Astrocyte (in vitro differentiated cells and primary cell): ENCODE measurements at regions not wholly inside any gene's neighbourhood (a gene's known extent, or its start where the extent isn't known, plus 50 kb on each side); places are given as distances from the start of the nearest gene placed in this dataset.

ENCODE experiments used
- DNase-seq: peaks from one replicate; pipeline ENCODE4 v3.0.0-alpha.2; 2010; ENCODE audit warnings: low read depth
- FAIRE-seq: peaks from 2 replicates; lab custom pipeline; 2011; peaks lifted over from hg19 to GRCh38; lab: Jason Lieb, UNC
- H2AFZ ChIP-seq: 2 replicates; pipeline ENCODE4 v1.6.0; 2012; ENCODE audit warnings: low read depth, low read length, inconsistent platforms
- H3K27ac ChIP-seq: 2 replicates; pipeline ENCODE4 v1.5.1; 2011; ENCODE audit warnings: low read depth, low read length, inconsistent platforms
- H3K27me3 ChIP-seq: 2 replicates; pipeline ENCODE4 v1.6.0; 2011; ENCODE audit warnings: low read length, inconsistent platforms; ENCODE audit not compliant: insufficient read depth
- H3K36me3 ChIP-seq: 2 replicates; pipeline ENCODE4 v1.5.1; 2011; ENCODE audit warnings: low read length, inconsistent platforms; ENCODE audit not compliant: insufficient read depth
- H3K4me1 ChIP-seq: 2 replicates; pipeline ENCODE4 v1.5.1; 2011; ENCODE audit warnings: low read length, inconsistent platforms; ENCODE audit not compliant: insufficient read depth
- H3K4me2 ChIP-seq: 2 replicates; pipeline ENCODE4 v1.6.0; 2012; ENCODE audit warnings: low read length, inconsistent platforms
- H3K4me3 ChIP-seq: 2 replicates; pipeline ENCODE4 v1.5.1; 2011; ENCODE audit warnings: low read depth, mild to moderate bottlenecking, low read length, inconsistent platforms; ENCODE audit not compliant: insufficient read depth
- H3K79me2 ChIP-seq: 2 replicates; pipeline ENCODE4 v1.6.0; 2012; ENCODE audit warnings: mild to moderate bottlenecking, low read length, inconsistent platforms; ENCODE audit not compliant: insufficient read depth
- H3K9ac ChIP-seq: 2 replicates; pipeline ENCODE4 v1.6.0; 2012; ENCODE audit warnings: mild to moderate bottlenecking, low read length, inconsistent platforms
- H3K9me3 ChIP-seq: 2 replicates; pipeline ENCODE4 v1.5.1; 2012; ENCODE audit warnings: low read depth, mild to moderate bottlenecking, low read length, inconsistent platforms; ENCODE audit not compliant: insufficient read depth
- H4K20me1 ChIP-seq: 2 replicates; pipeline ENCODE4 v1.6.0; 2012; ENCODE audit warnings: low read length, inconsistent platforms; ENCODE audit not compliant: insufficient read depth
- H3K27ac Mint-ChIP-seq: one replicate; pipeline ENCODE4 v1.8.0; 2021; ENCODE audit warnings: mild to moderate bottlenecking, mixed read lengths; ENCODE audit not compliant: unreplicated experiment
- H3K27me3 Mint-ChIP-seq: one replicate; pipeline ENCODE4 v1.8.0; 2021; ENCODE audit warnings: low read depth, mixed read lengths; ENCODE audit not compliant: unreplicated experiment
- H3K36me3 Mint-ChIP-seq: one replicate; pipeline ENCODE4 v1.8.0; 2021; ENCODE audit warnings: low read depth, mixed read lengths; ENCODE audit not compliant: unreplicated experiment
- H3K4me1 Mint-ChIP-seq: one replicate; pipeline ENCODE4 v1.8.0; 2021; ENCODE audit warnings: low read depth, mixed read lengths; ENCODE audit not compliant: unreplicated experiment
- H3K4me3 Mint-ChIP-seq: one replicate; pipeline ENCODE4 v1.8.0; 2021; ENCODE audit warnings: mild to moderate bottlenecking, moderate library complexity, mixed read lengths; ENCODE audit not compliant: unreplicated experiment
- H3K9me3 Mint-ChIP-seq: one replicate; pipeline ENCODE4 v1.8.0; 2021; ENCODE audit warnings: mild to moderate bottlenecking, mixed read lengths; ENCODE audit not compliant: unreplicated experiment
- EZH2 ChIP-seq: IDR thresholded peaks from 2 replicates; pipeline ENCODE4 v1.6.1; 2012; ENCODE audit warnings: mild to moderate bottlenecking, low read length, inconsistent platforms; ENCODE audit not compliant: insufficient read depth
- TF ChIP-seq, protein P1 (sequence below): IDR thresholded peaks from 2 replicates; pipeline ENCODE4 v1.5.1; 2011; ENCODE audit warnings: low read depth, mild to moderate bottlenecking, inconsistent platforms, low read length, moderate library complexity; ENCODE audit not compliant: insufficient read depth

DNA sequence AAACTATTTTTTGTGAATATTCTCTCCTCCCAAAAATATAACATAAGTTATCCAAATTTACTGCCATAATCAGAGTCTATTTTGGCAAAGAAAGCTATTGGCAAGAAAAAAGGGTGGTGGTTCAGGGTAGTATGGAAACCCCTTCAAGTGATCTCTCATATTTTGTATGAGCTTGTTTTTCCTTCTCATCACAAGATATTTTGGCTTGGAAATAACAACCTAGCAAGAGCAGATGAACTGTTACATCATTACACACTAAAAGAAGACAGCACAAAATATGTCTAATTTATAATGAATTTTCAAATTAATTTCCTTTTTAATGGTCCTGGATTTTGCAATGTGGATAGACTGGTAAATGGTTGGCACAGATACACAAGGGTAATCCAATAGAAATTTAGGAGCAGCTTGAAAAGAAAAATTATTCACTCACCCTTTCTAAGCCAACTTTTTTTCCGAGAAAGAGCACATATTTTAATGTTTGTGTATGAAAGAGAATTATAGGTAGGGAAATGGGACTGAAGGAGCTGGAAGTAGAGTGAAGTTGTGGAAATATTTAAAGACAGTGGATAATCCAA, 225.1 kb downstream of the EFNB2 start:
- Histone ChIP-seq H3K27ac (no peak overlapping the region), H3K4me3 (no peak overlapping the region), H3K79me2 (no peaks in the 10 kb centered on the region), H3K9ac (no peak overlapping the region), H3K9me3 (peaks cover 3% of the 10 kb centered on the region), H2AFZ (no peak overlapping the region), H3K4me1 (no peaks in the 10 kb centered on the region), H3K4me2 (no peak overlapping the region), H3K36me3 (no peaks in the 10 kb centered on the region), H4K20me1 (no peaks in the 10 kb centered on the region), H3K27me3 (no peaks in the 10 kb centered on the region)
- Mint-ChIP-seq H3K27ac (no peak overlapping the region), H3K27me3 (no peaks in the 10 kb centered on the region), H3K36me3 (no peaks in the 10 kb centered on the region), H3K4me1 (no peaks in the 10 kb centered on the region), H3K9me3 (peaks cover 14% of the 10 kb centered on the region), H3K4me3 (no peak overlapping the region)
- DNase-seq (no peak), FAIRE-seq (no peak)
- TF ChIP-seq EZH2 = no peak
- TF ChIP-seq, protein P1, sequence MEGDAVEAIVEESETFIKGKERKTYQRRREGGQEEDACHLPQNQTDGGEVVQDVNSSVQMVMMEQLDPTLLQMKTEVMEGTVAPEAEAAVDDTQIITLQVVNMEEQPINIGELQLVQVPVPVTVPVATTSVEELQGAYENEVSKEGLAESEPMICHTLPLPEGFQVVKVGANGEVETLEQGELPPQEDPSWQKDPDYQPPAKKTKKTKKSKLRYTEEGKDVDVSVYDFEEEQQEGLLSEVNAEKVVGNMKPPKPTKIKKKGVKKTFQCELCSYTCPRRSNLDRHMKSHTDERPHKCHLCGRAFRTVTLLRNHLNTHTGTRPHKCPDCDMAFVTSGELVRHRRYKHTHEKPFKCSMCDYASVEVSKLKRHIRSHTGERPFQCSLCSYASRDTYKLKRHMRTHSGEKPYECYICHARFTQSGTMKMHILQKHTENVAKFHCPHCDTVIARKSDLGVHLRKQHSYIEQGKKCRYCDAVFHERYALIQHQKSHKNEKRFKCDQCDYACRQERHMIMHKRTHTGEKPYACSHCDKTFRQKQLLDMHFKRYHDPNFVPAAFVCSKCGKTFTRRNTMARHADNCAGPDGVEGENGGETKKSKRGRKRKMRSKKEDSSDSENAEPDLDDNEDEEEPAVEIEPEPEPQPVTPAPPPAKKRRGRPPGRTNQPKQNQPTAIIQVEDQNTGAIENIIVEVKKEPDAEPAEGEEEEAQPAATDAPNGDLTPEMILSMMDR = no peak

GRCh38 chr13:106306748-106307277, 228.6 kb downstream of the EFNB2 start:
- no peaks in the 10 kb centered on the region for H3K27me3 ChIP-seq
- Mint-ChIP-seq H3K4me1 (no peaks in the 10 kb centered on the region), H3K36me3 (no peaks in the 10 kb centered on the region), H3K4me3 (no peak overlapping the region), H3K27me3 (no peaks in the 10 kb centered on the region), H3K9me3 (peaks cover 14% of the 10 kb centered on the region), H3K27ac (no peak overlapping the region)
- TF ChIP-seq EZH2 = no peak
- TF ChIP-seq, protein P1 = no peak
- H3K9me3 ChIP-seq = peaks cover 3% of the 10 kb centered on the region
- no peak overlapping the region for H3K4me2 ChIP-seq
- H3K36me3 ChIP-seq = no peaks in the 10 kb centered on the region
- no peak overlapping the region for H3K9ac ChIP-seq
- DNase-seq = no peak
- no peak overlapping the region for H3K27ac ChIP-seq
- H4K20me1 ChIP-seq = no peaks in the 10 kb centered on the region
- no peaks in the 10 kb centered on the region for H3K79me2 ChIP-seq
- H3K4me1 ChIP-seq = no peaks in the 10 kb centered on the region
- H3K4me3 ChIP-seq = no peak overlapping the region
- no peak overlapping the region for H2AFZ ChIP-seq
- FAIRE-seq = no peak

- no peak overlapping the region for H3K27ac Mint-ChIP-seq
- no peak overlapping the region for H2AFZ ChIP-seq
- FAIRE-seq = no peak
These were observed 232.6 kb downstream of the EFNB2 start for GRCh38 chr13:106302843-106303242.

More at GRCh38 chr13:106302843-106303242, 232.6 kb downstream of the EFNB2 start:
- Histone ChIP-seq H3K36me3 (no peaks in the 10 kb centered on the region), H3K79me2 (no peaks in the 10 kb centered on the region), H3K27me3 (no peaks in the 10 kb centered on the region), H3K9ac (no peak overlapping the region), H3K27ac (no peak overlapping the region), H3K4me2 (no peak overlapping the region), H3K4me1 (no peaks in the 10 kb centered on the region), H3K4me3 (no peak overlapping the region), H4K20me1 (no peaks in the 10 kb centered on the region), H3K9me3 (peaks cover 3% of the 10 kb centered on the region)
- TF ChIP-seq, protein P1 = no peak
- no peak for TF ChIP-seq EZH2
- no peak for DNase-seq
- Mint-ChIP-seq H3K27me3 (no peaks in the 10 kb centered on the region), H3K36me3 (no peaks in the 10 kb centered on the region), H3K9me3 (peaks cover 8% of the 10 kb centered on the region), H3K4me3 (no peak overlapping the region), H3K4me1 (no peaks in the 10 kb centered on the region)
